DND-41 (cell line): ENCODE measurements at regions not wholly inside any gene's neighbourhood (a gene's known extent, or its start where the extent isn't known, plus 50 kb on each side); places are given as distances from the start of the nearest gene placed in this dataset.

Source experiments
- ATAC-seq: fragments of 200-7000 bp; cut with Tn5 transposase; 3 replicates; pipeline ENCODE4 v1.9.1; 2021; ENCODE audit warnings: low read depth; ENCODE audit not compliant: insufficient read depth
- DNase-seq: peaks from one replicate; pipeline ENCODE4 v3.0.0-alpha.2; 2020
- H2AFZ ChIP-seq: 2 replicates; pipeline ENCODE4 v1.6.0; 2012; ENCODE audit warnings: low read depth, low read length
- H3K27ac ChIP-seq: 2 replicates; pipeline ENCODE4 v1.5.1; 2012; ENCODE audit warnings: low read length, inconsistent platforms
- H3K27me3 ChIP-seq: fragments of 200-600 bp; sonication (generic); 2 replicates; pipeline ENCODE4 v1.6.0; 2012; ENCODE audit warnings: low read length, mild to moderate bottlenecking, inconsistent platforms; ENCODE audit not compliant: insufficient read depth, poor library complexity
- H3K36me3 ChIP-seq: 2 replicates; pipeline ENCODE4 v1.5.1; 2012; ENCODE audit warnings: low read length, inconsistent platforms; ENCODE audit not compliant: insufficient read depth
- H3K4me1 ChIP-seq: 2 replicates; pipeline ENCODE4 v1.5.1; 2012; ENCODE audit warnings: mild to moderate bottlenecking, low read length; ENCODE audit not compliant: insufficient read depth
- H3K4me2 ChIP-seq: 2 replicates; pipeline ENCODE4 v1.6.0; 2012; ENCODE audit warnings: mild to moderate bottlenecking, moderate library complexity, low read length, inconsistent platforms; ENCODE audit not compliant: insufficient read depth
- H3K4me3 ChIP-seq, 2 experiments: fragments of 200-600 bp in 1 of 2; shearing (Covaris generic) in 1 of 2; 2 replicates each; pipeline ENCODE4 v1.5.1; 2012 to 2016; ENCODE audit warnings: inconsistent platforms in 2 of 2, low read length in 2 of 2, mild to moderate bottlenecking in 2 of 2, low read depth in 1 of 2, moderate library complexity in 1 of 2
- H3K79me2 ChIP-seq: 2 replicates; pipeline ENCODE4 v1.6.0; 2012; ENCODE audit warnings: low read length, inconsistent platforms; ENCODE audit not compliant: insufficient read depth
- H3K9ac ChIP-seq: 2 replicates; pipeline ENCODE4 v1.6.0; 2012; ENCODE audit warnings: low read depth, mild to moderate bottlenecking, inconsistent platforms, low read length, moderate library complexity
- H3K9me3 ChIP-seq: 2 replicates; pipeline ENCODE4 v1.5.1; 2012; ENCODE audit warnings: low read length, moderate library complexity, mild to moderate bottlenecking, inconsistent platforms; ENCODE audit not compliant: insufficient read depth, severe bottlenecking
- H4K20me1 ChIP-seq: 2 replicates; pipeline ENCODE4 v1.6.0; 2012; ENCODE audit warnings: low read length; ENCODE audit not compliant: insufficient read depth
- CTCF ChIP-seq: IDR thresholded peaks from 2 replicates; pipeline ENCODE4 v1.5.1; 2012; ENCODE audit warnings: borderline replicate concordance, low read length, moderate library complexity, mild to moderate bottlenecking; ENCODE audit not compliant: poor library complexity, severe bottlenecking; ENCODE audit errors: extremely low read depth
- EZH2 ChIP-seq: IDR thresholded peaks from 3 replicates; pipeline ENCODE4 v1.6.1; 2012; ENCODE audit warnings: borderline replicate concordance, low read depth, mild to moderate bottlenecking, moderate library complexity, low read length, inconsistent platforms; ENCODE audit not compliant: severe bottlenecking

GRCh38 chr2:150174056-150174805 is 313.2 kb downstream of the RND3 start:
- Histone ChIP-seq H3K4me3 (no peak overlapping the region), H3K4me2 (no peak overlapping the region), H3K9ac (no peak overlapping the region), H3K27ac (no peak overlapping the region), H4K20me1 (no peaks in the 10 kb centered on the region), H3K27me3 (no peaks in the 10 kb centered on the region), H3K36me3 (no peaks in the 10 kb centered on the region), H2AFZ (no peak overlapping the region), H3K4me1 (peaks cover 14% of the 10 kb centered on the region), H3K9me3 (no peaks in the 10 kb centered on the region), H3K79me2 (no peaks in the 10 kb centered on the region)
- no peak for TF ChIP-seq CTCF
- ATAC-seq (no peak), DNase-seq (no peak)

GRCh38 chr2:150171065-150171548 is 316.4 kb downstream of the RND3 start:
- ATAC-seq (no peak), DNase-seq (no peak)
- H3K79me2 ChIP-seq: no peaks in the 10 kb centered on the region
- H3K4me3 ChIP-seq: no peak overlapping the region
- no peaks in the 10 kb centered on the region for H3K9me3 ChIP-seq
- H3K36me3 ChIP-seq: no peaks in the 10 kb centered on the region
- no peaks in the 10 kb centered on the region for H4K20me1 ChIP-seq
- no peaks in the 10 kb centered on the region for H3K27me3 ChIP-seq
- H3K27ac ChIP-seq: no peak overlapping the region
- no peak overlapping the region for H2AFZ ChIP-seq
- H3K4me1 ChIP-seq: peaks cover 23% of the 10 kb centered on the region
- H3K9ac ChIP-seq: no peak overlapping the region
- no peak overlapping the region for H3K4me2 ChIP-seq
- TF ChIP-seq CTCF: no peak
- TF ChIP-seq EZH2: no peak

- DNase-seq: no peak
- no peak overlapping the region for H2AFZ ChIP-seq
Observed at GRCh38 chr2:150169237-150169629, 318.2 kb downstream of the RND3 start.

More at GRCh38 chr2:150169237-150169629, 318.2 kb downstream of the RND3 start:
- ATAC-seq: no peak
- TF ChIP-seq EZH2 (no peak), CTCF (no peak)
- no peaks in the 10 kb centered on the region for H3K27me3 ChIP-seq
- no peaks in the 10 kb centered on the region for H3K79me2 ChIP-seq
- H3K36me3 ChIP-seq: no peaks in the 10 kb centered on the region
- no peak overlapping the region for H3K27ac ChIP-seq
- no peak overlapping the region for H3K4me3 ChIP-seq
- peaks cover 23% of the 10 kb centered on the region for H3K4me1 ChIP-seq
- H3K9me3 ChIP-seq: no peaks in the 10 kb centered on the region
- H3K4me2 ChIP-seq: no peak overlapping the region
- no peaks in the 10 kb centered on the region for H4K20me1 ChIP-seq
- no peak overlapping the region for H3K9ac ChIP-seq
